GM23248 (cell line): ENCODE measurements at regions not wholly inside any gene's neighbourhood (a gene's known extent, or its start where the extent isn't known, plus 50 kb on each side); places are given as distances from the start of the nearest gene placed in this dataset.

Source experiments
- EZH2 ChIP-seq: fragments of 200-600 bp; sonication (generic); IDR thresholded peaks from 2 replicates; pipeline ENCODE4 v1.6.1; 2018; ENCODE audit warnings: antibody characterized with exemption, mild to moderate bottlenecking; ENCODE audit not compliant: insufficient read depth, poor library complexity, severe bottlenecking
- EZH2phosphoT487 ChIP-seq: fragments of 200-600 bp; sonication (generic); IDR thresholded peaks from 2 replicates; pipeline ENCODE4 v1.6.1; 2018; ENCODE audit warnings: antibody characterized with exemption, moderate library complexity, mild to moderate bottlenecking, low read depth; ENCODE audit not compliant: insufficient read depth

DNA sequence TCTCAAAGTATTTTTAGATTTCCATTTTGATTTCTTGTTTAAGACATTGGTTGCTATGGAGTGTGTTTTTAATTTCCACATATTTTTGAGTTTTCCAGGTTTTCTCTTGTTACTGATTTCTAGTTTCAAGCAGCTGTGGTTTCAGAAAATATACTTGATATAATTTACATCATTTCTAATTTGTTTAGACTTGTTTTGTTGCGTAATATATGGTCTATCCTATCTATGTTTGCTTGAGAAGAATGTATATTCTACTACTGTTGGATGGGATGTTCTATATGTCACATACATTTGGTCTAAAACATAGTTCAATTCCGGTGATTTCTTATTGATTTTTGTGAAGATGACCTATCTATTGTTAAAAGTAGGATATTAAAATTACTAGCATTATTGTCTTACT lies 170.5 kb upstream of the EMCN start:
- no peak for TF ChIP-seq EZH2
- TF ChIP-seq EZH2phosphoT487 = no peak
